WI38 (cell line): ENCODE measurements at regions not wholly inside any gene's neighbourhood (a gene's known extent, or its start where the extent isn't known, plus 50 kb on each side); places are given as distances from the start of the nearest gene placed in this dataset.

Experiments used
- H3K4me3 ChIP-seq: 2 replicates; pipeline ENCODE4 v1.5.1; 2011; ENCODE audit warnings: low read depth, mild to moderate bottlenecking, control low read depth, low read length
- CTCF ChIP-seq: IDR thresholded peaks from 2 replicates; pipeline ENCODE4 v1.5.1; 2012; ENCODE audit warnings: low read depth, mild to moderate bottlenecking, control low read depth, low read length

DNA sequence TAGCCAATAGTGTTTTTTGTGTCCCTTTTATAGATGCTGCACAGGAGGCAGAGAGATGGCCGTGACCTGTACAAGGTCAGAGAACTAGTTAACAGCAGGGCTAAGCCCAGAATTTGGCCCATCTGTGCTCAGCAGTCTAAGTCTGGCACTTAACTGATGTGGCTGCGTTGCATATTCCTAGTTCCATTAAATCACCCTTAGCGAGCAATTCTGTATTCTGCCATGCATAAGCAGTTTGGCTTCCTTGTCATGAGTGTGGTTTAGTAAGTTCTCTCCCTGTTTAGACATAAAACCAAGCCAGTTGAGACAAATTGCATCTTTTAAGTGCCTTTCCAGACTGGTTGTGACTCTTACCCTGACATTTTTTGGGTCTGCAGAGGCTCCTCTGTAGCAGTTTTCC, 230.6 kb upstream of the TENM4 start:
- no peak for TF ChIP-seq CTCF
- no peak overlapping the region for H3K4me3 ChIP-seq

- no peak for TF ChIP-seq CTCF
Measured at GRCh38 chr11:79670882-79671281, 230.1 kb upstream of the TENM4 start.

DNA sequence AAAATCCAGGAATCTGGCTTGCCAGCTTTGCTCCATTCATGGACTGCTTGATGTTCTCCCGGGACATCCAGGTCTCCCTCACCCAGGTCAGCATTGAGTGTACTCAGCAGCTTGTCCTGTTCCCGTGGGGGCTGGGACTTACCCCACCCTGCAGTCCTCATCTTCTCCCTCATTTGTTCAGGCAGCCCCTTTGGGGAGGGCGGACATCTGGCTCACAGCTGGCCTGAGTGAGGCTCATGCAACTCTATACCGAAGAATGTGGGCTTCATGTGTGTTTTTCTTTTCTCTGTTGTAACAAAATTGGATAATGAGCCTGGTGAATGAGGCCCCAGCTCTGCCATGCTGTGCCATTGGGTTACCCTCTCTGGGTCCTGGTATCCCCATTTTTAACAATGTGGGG, 227.7 kb upstream of the TENM4 start:
- H3K4me3 ChIP-seq, result no peak overlapping the region
- no peak for TF ChIP-seq CTCF

More at GRCh38 chr11:79670882-79671281, 230.1 kb upstream of the TENM4 start:
- H3K4me3 ChIP-seq, result no peak overlapping the region

- no peak overlapping the region for H3K4me3 ChIP-seq
- TF ChIP-seq CTCF, result no peak
Measured at GRCh38 chr11:79667380-79667779, 226.6 kb upstream of the TENM4 start.

DNA sequence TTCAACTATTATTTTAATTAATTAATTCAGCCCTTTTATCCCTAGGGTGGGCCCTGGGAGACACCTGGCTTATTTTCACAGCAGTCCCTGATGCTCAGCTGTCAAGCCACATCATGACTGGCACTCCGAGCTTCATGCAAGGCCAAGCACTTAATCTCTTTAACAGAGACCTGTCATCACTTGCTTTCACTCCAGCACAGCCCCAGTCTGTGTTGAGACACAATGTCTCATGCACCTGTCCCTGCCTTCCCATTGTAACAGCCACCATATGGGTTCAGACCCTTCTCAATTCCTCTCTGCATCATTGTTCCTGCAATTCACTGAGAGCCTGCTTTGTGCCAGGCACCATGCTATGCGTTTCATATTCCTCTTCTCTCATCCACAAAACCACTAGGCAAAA, 222.2 kb upstream of the TENM4 start:
- H3K4me3 ChIP-seq, result no peak overlapping the region

DNA sequence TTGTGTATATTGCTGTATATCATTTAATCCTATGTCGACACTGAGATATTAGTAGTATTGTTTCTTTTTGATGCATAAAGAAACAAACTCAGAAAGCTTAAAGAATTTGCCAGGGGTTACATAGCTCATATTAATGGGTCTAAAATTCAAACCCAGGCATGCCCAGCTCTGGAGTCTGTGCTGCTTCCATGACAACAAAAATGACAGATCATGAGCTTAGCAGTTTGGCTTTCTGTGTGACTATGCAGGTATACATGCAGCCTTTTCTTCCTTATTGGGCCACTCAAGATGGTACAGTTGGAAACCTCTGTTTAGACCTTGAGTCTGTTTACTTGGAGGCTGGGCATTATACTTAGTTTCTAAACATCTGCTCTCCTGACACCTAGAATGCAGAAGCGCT, 220.5 kb upstream of the TENM4 start:
- H3K4me3 ChIP-seq, result no peak overlapping the region
- no peak for TF ChIP-seq CTCF

More for the DNA sequence above, 222.2 kb upstream of the TENM4 start:
- no peak for TF ChIP-seq CTCF

GRCh38 chr11:79648766-79649520, 208.1 kb upstream of the TENM4 start:
- no peak overlapping the region for H3K4me3 ChIP-seq
- TF ChIP-seq CTCF, result no peak
